ENCODE measurements at regions not wholly inside any gene's neighbourhood (a gene's known extent, or its start where the extent isn't known, plus 50 kb on each side); places are given as distances from the start of the nearest gene placed in this dataset.
"Not testable (repeated sequence)": the region's sequence is repeated elsewhere in the genome, so short reads cannot be mapped to it uniquely, and the experiment has no call there.

GRCh38 chr11:86172894-86173293, 71.7 kb upstream of the EED start:
- DNase-seq (ENCODE audit: low spot score) = peak; percentile 18
- Histone ChIP-seq H2AFZ (replicated peaks) (no peak overlapping the region), H3K27ac (no peak overlapping the region)

DNA sequence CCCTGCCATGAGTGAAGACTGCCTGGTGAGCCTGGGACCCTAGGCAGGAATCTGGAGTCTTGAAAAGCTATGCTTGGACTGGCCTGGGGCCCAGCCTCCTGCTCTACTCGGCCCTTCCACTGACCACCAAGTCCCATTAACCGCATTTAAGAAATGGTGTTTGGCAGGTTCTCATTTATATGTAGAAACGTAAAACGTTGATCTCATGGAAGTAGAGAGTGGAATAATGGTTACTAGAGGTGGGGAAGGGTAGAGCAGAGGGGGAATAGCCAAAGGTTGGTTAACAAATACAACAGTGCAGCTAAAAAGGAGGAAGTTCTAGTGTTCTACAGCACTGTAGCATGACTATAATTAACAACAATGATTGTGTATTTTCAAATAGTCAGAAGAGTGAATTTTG, 72.9 kb upstream of the EED start:
- Mint-ChIP-seq H3K9me3 (no peaks in the 10 kb centered on the region), H3K27me3 (ENCODE audit: insufficient read depth, low read depth) (peaks cover 2% of the 10 kb centered on the region), H3K36me3 (no peaks in the 10 kb centered on the region), H3K27ac (no peak overlapping the region), H3K4me1 (no peaks in the 10 kb centered on the region), H3K4me3 (no peak overlapping the region)
- H3K4me2 ChIP-seq = no peak overlapping the region
- no peaks in the 10 kb centered on the region for H4K20me1 ChIP-seq (ENCODE audit: low read depth)
- no peak overlapping the region for H3K9ac ChIP-seq
- no peak overlapping the region for H3K4me3 ChIP-seq
- no peaks in the 10 kb centered on the region for H3F3A ChIP-seq (ENCODE audit: low read depth)
- no peak overlapping the region for H2AFZ ChIP-seq (replicated peaks)
- no peak overlapping the region for H3K27ac ChIP-seq
- DNase-seq (ENCODE audit: low spot score) = no peak
- H3K9me3 ChIP-seq (ENCODE audit: low read depth) = no peaks in the 10 kb centered on the region
- TF ChIP-seq, protein P1, sequence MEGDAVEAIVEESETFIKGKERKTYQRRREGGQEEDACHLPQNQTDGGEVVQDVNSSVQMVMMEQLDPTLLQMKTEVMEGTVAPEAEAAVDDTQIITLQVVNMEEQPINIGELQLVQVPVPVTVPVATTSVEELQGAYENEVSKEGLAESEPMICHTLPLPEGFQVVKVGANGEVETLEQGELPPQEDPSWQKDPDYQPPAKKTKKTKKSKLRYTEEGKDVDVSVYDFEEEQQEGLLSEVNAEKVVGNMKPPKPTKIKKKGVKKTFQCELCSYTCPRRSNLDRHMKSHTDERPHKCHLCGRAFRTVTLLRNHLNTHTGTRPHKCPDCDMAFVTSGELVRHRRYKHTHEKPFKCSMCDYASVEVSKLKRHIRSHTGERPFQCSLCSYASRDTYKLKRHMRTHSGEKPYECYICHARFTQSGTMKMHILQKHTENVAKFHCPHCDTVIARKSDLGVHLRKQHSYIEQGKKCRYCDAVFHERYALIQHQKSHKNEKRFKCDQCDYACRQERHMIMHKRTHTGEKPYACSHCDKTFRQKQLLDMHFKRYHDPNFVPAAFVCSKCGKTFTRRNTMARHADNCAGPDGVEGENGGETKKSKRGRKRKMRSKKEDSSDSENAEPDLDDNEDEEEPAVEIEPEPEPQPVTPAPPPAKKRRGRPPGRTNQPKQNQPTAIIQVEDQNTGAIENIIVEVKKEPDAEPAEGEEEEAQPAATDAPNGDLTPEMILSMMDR (IDR thresholded peaks at IDR 0.05) = no peak
- no peak for TF ChIP-seq EZH2phosphoT487 (IDR thresholded peaks at IDR 0.05)
- TF ChIP-seq EZH2 (IDR thresholded peaks at IDR 0.05) = no peak
- H3K27me3 ChIP-seq = no peaks in the 10 kb centered on the region
- H3K79me2 ChIP-seq (ENCODE audit: low read depth) = no peaks in the 10 kb centered on the region
- H3K4me1 ChIP-seq = peaks cover 5% of the 10 kb centered on the region
- H3K36me3 ChIP-seq = no peaks in the 10 kb centered on the region

More at GRCh38 chr11:86172894-86173293, 71.7 kb upstream of the EED start:
- H3K27me3 Mint-ChIP-seq (ENCODE audit: insufficient read depth, low read depth) = peaks cover 4% of the 10 kb centered on the region
- no peaks in the 10 kb centered on the region for H3K4me1 Mint-ChIP-seq
- no peaks in the 10 kb centered on the region for H3F3A ChIP-seq (ENCODE audit: low read depth)
- no peaks in the 10 kb centered on the region for H3K9me3 ChIP-seq (ENCODE audit: low read depth)
- H3K36me3 ChIP-seq = no peaks in the 10 kb centered on the region
- H3K27ac Mint-ChIP-seq = no peak overlapping the region
- H3K36me3 Mint-ChIP-seq = no peaks in the 10 kb centered on the region
- H4K20me1 ChIP-seq (ENCODE audit: low read depth) = no peaks in the 10 kb centered on the region
- no peaks in the 10 kb centered on the region for H3K9me3 Mint-ChIP-seq
- H3K4me2 ChIP-seq = no peak overlapping the region
- no peak overlapping the region for H3K9ac ChIP-seq
- no peaks in the 10 kb centered on the region for H3K27me3 ChIP-seq
- no peaks in the 10 kb centered on the region for H3K79me2 ChIP-seq (ENCODE audit: low read depth)
- no peak overlapping the region for H3K4me3 ChIP-seq
- peaks cover 5% of the 10 kb centered on the region for H3K4me1 ChIP-seq
- TF ChIP-seq, protein P1 (IDR thresholded peaks at IDR 0.05) = no peak
- no peak for TF ChIP-seq EZH2 (IDR thresholded peaks at IDR 0.05)
- TF ChIP-seq EZH2phosphoT487 (IDR thresholded peaks at IDR 0.05) = no peak
- H3K4me3 Mint-ChIP-seq = no peak overlapping the region

DNA sequence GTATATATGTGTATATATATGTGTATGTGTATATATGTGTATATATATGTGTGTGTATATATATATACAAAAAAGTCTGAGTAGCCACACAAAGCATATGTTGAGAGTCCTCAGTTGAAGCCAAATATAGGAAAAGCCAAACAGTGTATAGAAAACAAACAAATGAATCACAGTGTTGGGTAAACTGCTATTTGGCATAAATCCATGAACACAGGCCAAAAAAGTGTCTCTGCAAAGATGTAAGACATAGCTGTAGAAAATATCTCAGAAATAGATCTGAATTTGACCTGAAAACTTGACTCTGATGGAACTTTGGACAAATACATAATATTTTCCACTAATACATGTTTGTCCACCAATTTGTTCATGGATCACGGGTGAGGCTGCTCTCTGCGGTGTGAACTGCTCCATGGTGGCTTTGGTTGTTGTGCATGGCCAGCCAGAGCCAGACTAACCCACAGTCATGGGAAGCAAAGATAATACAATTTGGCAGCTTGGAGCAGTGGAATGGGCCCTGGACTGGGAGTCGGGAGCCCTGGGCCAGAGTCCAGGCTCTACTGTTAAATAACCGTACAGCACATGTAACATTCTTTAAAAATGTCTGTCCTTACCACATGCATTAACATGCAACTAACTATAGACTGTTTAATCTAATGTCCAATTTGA, 76.9 kb upstream of the EED start:
- Histone ChIP-seq H3K4me1 (peaks cover 5% of the 10 kb centered on the region), H2AFZ (replicated peaks) (no peak overlapping the region), H3K4me2 (no peak overlapping the region), H3K27ac (no peak overlapping the region), H3K9ac (no peak overlapping the region), H3F3A (ENCODE audit: low read depth) (no peaks in the 10 kb centered on the region), H3K36me3 (no peaks in the 10 kb centered on the region), H3K9me3 (ENCODE audit: low read depth) (no peaks in the 10 kb centered on the region), H3K27me3 (no peaks in the 10 kb centered on the region), H4K20me1 (ENCODE audit: low read depth) (no peaks in the 10 kb centered on the region), H3K79me2 (ENCODE audit: low read depth) (no peaks in the 10 kb centered on the region), H3K4me3 (no peak overlapping the region)
- H3K36me3 Mint-ChIP-seq = no peaks in the 10 kb centered on the region
- TF ChIP-seq, protein P1 (IDR thresholded peaks at IDR 0.05) = no peak
- no peak for TF ChIP-seq EZH2phosphoT487 (IDR thresholded peaks at IDR 0.05)
- TF ChIP-seq EZH2 (IDR thresholded peaks at IDR 0.05) = no peak
- H3K4me3 Mint-ChIP-seq = no peak overlapping the region
- H3K4me1 Mint-ChIP-seq = no peaks in the 10 kb centered on the region
- no peaks in the 10 kb centered on the region for H3K27me3 Mint-ChIP-seq (ENCODE audit: insufficient read depth, low read depth)
- no peak overlapping the region for H3K27ac Mint-ChIP-seq
- no peaks in the 10 kb centered on the region for H3K9me3 Mint-ChIP-seq
- no peak for DNase-seq (ENCODE audit: low spot score)

GRCh38 chr11:86166287-86166686, 78.3 kb upstream of the EED start:
- H3K4me2 ChIP-seq; H3K27ac ChIP-seq; H3K4me1 Mint-ChIP-seq; H4K20me1 ChIP-seq (ENCODE audit: low read depth); H3K4me3 ChIP-seq; H3K27me3 Mint-ChIP-seq (ENCODE audit: insufficient read depth, low read depth); H3F3A ChIP-seq (ENCODE audit: low read depth); H3K9ac ChIP-seq; H3K79me2 ChIP-seq (ENCODE audit: low read depth); H3K36me3 Mint-ChIP-seq; H3K9me3 Mint-ChIP-seq; H3K4me3 Mint-ChIP-seq; H3K36me3 ChIP-seq; H3K27me3 ChIP-seq; H3K9me3 ChIP-seq (ENCODE audit: low read depth); H3K4me1 ChIP-seq; H2AFZ ChIP-seq (replicated peaks); DNase-seq (ENCODE audit: low spot score); H3K27ac Mint-ChIP-seq: not testable (repeated sequence)

Data from neural progenitor cell (in vitro differentiated cells).